Skeletal muscle tissue (tissue), 3 donors: ENCODE measurements at regions not wholly inside any gene's neighbourhood (a gene's known extent, or its start where the extent isn't known, plus 50 kb on each side); places are given as distances from the start of the nearest gene placed in this dataset.

Source experiments
- H3K27ac ChIP-seq: one replicate; pipeline ENCODE4 v1.7.0; 2013; ENCODE audit warnings: mild to moderate bottlenecking, low read depth, low read length, inconsistent platforms
- H3K27me3 ChIP-seq, 3 donors: one replicate each; pipeline ENCODE4 v1.7.0; 2013; ENCODE audit warnings: low read length in 3 of 3; ENCODE audit not compliant: control insufficient read depth in 3 of 3, insufficient read depth in 3 of 3
- H3K36me3 ChIP-seq, 3 donors: one replicate each; pipeline ENCODE4 v1.7.0; 2013; ENCODE audit warnings: low read length in 3 of 3; ENCODE audit not compliant: control insufficient read depth in 3 of 3, insufficient read depth in 3 of 3
- H3K4me1 ChIP-seq, 3 donors: one replicate each; pipeline ENCODE4 v1.7.0; 2013; ENCODE audit warnings: low read length in 3 of 3, mild to moderate bottlenecking in 3 of 3; ENCODE audit not compliant: control insufficient read depth in 3 of 3, insufficient read depth in 3 of 3
- H3K4me3 ChIP-seq, 3 donors: one replicate each; pipeline ENCODE4 v1.7.0; 2013; ENCODE audit warnings: low read length in 3 of 3
- H3K9ac ChIP-seq, 3 donors: one replicate each; pipeline ENCODE4 v1.7.0; 2013; ENCODE audit warnings: low read length in 3 of 3, mild to moderate bottlenecking in 3 of 3, moderate library complexity in 2 of 3, low read depth in 1 of 3
- H3K9me3 ChIP-seq, 3 donors: one replicate each; pipeline ENCODE4 v1.7.0; 2013; ENCODE audit warnings: low read length in 3 of 3; ENCODE audit not compliant: control insufficient read depth in 3 of 3
- donor health status: Osteomylitis.

- Histone ChIP-seq H3K36me3 (no peaks in the 10 kb centered on the region), H3K9me3 (no peaks in the 10 kb centered on the region), H3K27me3 (no peaks in the 10 kb centered on the region), H3K27ac (no peak overlapping the region), H3K4me1 (peaks cover 22 to 36% (median 29%) of the 10 kb centered on the region in 3 donors), H3K4me3 (no peak overlapping the region), H3K9ac (no peak overlapping the region)
Observed at GRCh38 chr2:203812294-203813221, 55.0 kb upstream of the CTLA4 start.

GRCh38 chr2:203813684-203814083, 53.9 kb upstream of the CTLA4 start:
- Histone ChIP-seq H3K36me3 (no peaks in the 10 kb centered on the region), H3K4me1 (peaks cover 18 to 34% (median 30%) of the 10 kb centered on the region in 3 donors), H3K9me3 (no peaks in the 10 kb centered on the region), H3K27me3 (no peaks in the 10 kb centered on the region), H3K9ac (no peak overlapping the region), H3K27ac (no peak overlapping the region), H3K4me3 (no peak overlapping the region)

GRCh38 chr2:203814661-203815540, 52.7 kb upstream of the CTLA4 start:
- no peaks in the 10 kb centered on the region for H3K36me3 ChIP-seq
- no peaks in the 10 kb centered on the region for H3K9me3 ChIP-seq
- H3K9ac ChIP-seq: no peak overlapping the region
- H3K4me3 ChIP-seq: peak overlapping the region in 1 of 3 donors; percentile 57
- no peaks in the 10 kb centered on the region for H3K27me3 ChIP-seq
- no peak overlapping the region for H3K27ac ChIP-seq
- H3K4me1 ChIP-seq: peaks cover 22 to 37% (median 30%) of the 10 kb centered on the region in 3 donors

GRCh38 chr2:203815541-203815898, 52.1 kb upstream of the CTLA4 start:
- Histone ChIP-seq H3K4me3 (peak overlapping the region in 1 of 3 donors; percentile 4), H3K9ac (no peak overlapping the region), H3K4me1 (peaks cover 23 to 37% (median 30%) of the 10 kb centered on the region in 3 donors)

GRCh38 chr2:203817147-203817546, 50.4 kb upstream of the CTLA4 start:
- Histone ChIP-seq H3K9me3 (no peaks in the 10 kb centered on the region), H3K4me1 (peaks cover 23 to 37% (median 30%) of the 10 kb centered on the region in 3 donors), H3K27ac (peak overlapping the region; percentile 65), H3K9ac (no peak overlapping the region), H3K4me3 (peak overlapping the region in 2 of 3 donors; percentile 27 to 39), H3K36me3 (no peaks in the 10 kb centered on the region), H3K27me3 (no peaks in the 10 kb centered on the region)

More at GRCh38 chr2:203815541-203815898, 52.1 kb upstream of the CTLA4 start:
- no peaks in the 10 kb centered on the region for H3K27me3 ChIP-seq
- no peak overlapping the region for H3K27ac ChIP-seq
- H3K9me3 ChIP-seq: no peaks in the 10 kb centered on the region
- no peaks in the 10 kb centered on the region for H3K36me3 ChIP-seq
